ENCODE measurements at regions not wholly inside any gene's neighbourhood (a gene's known extent, or its start where the extent isn't known, plus 50 kb on each side); places are given as distances from the start of the nearest gene placed in this dataset.

DNA sequence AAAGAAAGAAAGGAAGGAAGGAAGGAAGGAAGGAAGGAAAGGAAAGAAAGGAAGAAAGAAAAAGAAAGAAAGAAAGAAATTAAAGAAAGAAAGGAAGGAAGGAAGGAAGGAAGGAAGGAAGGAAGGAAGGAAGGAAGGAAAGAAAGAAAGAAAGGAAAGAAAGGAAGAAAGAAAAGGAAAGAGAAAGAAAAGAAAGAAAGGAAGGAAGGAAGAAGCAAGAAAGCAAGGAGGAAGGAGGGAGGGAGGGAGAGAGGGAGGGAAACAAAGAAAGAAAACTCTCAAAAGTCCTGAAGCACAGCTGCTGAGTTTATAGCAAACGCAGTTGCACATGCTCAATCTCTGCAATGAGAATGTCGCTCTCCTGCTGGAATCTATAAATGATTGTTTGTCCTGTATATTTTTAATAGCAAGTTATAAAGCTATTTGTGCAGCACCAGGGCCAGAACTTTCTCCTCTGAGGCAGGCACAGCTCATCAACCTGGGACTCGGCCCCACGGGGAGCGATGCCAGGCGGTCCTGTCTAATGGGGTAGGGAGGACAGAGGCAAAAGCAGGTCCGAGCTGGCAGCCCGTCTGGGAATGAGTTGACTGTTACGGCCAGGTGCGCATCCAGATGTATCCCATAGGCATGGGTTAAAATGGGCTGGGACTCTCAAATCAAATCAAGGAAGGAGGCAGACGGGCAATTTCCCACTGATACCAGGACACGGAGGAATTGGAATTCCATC is 118.0 kb upstream of the PFKP start:
- no peak for FAIRE-seq

DNA sequence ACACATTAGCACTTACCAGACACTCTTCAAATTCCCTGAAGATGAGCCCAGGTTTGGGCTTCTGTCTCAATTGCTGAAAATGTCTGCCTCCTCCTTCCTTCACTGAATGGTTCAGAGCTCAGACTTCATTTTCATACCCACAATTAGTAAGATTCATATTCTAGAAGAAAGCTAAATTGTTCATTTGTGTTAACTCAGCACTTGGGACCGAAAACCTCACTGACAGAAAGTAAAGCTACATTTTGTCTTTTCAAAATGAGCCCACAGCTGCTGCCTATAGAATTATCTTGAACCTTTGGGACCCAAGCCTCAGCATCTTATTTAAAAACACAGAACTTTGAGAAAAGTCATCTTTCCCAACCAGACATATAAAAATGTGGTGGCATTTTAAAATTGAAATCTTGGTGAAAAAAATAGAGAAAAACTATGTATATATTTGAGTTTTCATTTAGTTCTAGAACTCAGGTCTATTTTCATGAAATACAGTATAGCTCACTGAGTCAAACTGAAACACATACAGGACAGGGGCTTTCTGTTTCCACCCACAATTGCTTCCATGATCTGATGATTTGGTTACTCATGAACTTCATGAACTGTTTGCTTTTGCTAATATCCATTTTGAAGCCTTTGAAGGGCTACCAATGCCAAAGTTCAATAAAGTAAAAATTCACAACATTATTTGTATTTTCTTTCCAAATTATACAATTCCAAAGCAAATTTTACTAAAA is 119.1 kb upstream of the PFKP start:
- no peak for FAIRE-seq

DNA sequence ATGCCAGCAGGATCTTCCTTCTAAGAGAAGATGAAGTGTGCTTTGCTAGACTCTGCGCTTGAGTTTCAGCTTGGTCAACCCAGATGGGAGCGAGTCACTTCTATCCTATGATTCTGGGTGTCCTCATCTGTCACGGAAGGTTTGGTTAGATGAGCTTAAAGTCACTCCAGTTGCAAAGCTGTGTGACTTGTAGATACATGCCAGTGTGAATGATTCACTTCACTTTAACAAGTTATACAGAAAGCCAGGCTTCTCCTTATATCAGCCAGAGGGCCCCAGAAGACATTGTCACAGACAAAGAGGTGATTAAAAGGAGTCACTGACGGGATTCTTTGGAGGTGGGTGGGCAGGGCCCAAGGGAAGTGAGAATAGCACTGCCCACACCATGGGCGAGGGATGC is 122.6 kb upstream of the PFKP start:
- FAIRE-seq = no peak

DNA sequence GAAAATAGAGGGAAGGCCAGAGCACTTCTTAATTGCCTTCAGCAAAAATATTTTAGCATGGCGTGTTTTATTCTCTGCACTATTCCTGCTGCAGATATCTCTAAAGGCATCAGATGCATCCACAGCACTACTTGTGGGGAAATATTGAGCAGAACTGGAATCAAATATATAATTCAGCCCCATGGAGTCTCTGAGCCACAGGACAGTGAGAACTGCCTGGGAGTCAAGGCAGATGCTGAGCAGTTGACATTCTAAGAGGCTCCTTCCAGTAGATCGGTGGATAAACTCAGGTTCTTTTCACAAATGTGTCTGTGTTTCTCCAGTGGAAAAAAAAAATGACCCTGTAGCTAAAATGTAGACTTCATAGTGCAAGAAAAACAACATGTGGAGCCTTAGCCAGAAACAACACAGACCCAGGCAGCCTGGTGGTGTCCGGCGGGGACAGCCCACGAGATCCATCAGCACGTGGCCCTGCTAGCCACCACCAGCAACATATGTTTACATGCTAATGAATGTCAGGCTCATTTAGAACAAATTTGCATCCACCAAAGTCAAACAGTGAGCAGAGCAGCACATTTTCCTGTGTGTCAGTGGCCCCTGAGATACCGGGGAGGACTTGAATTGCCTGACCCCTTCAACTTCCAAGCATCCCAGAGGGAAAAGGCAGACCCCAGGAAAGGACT is 123.3 kb upstream of the PFKP start:
- FAIRE-seq = no peak

DNA sequence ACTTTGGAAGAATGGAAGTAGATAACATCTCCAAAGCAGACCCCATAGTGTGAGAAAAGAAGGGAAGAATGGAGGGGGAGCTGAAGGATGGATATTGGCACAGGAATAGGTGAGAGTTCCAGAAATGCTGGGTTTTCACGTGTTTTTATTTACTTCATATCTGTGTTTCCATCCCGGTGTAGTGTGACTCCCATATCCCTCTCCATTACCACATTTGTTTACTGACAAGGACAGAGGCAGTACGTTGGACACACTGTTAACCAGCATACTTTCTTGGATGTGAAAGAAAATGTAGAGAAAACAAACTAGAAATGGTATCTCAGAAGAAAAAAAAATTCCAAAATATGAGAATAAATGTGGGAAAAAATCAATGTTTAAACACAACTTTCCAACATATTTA is 124.4 kb upstream of the PFKP start:
- FAIRE-seq = no peak

DNA sequence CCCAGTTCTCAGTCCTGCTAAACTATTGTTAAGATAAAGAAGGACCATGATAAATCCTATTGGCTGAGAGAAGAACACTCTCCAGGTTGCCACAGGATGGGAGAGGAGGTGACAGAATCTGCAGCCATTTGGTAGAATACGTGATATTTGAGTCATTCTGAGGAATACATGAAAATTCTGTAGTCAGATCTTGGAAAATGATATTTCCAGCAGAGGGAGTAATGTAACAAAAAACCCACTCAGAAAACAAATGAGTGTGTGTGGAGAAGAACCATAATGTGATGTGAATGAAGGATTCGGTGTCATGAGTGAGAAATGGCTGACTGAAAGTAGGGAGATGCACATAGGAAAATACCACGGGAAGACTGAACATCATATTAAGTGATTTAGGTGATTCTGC is 128.5 kb upstream of the PFKP start:
- no peak for FAIRE-seq

DNA sequence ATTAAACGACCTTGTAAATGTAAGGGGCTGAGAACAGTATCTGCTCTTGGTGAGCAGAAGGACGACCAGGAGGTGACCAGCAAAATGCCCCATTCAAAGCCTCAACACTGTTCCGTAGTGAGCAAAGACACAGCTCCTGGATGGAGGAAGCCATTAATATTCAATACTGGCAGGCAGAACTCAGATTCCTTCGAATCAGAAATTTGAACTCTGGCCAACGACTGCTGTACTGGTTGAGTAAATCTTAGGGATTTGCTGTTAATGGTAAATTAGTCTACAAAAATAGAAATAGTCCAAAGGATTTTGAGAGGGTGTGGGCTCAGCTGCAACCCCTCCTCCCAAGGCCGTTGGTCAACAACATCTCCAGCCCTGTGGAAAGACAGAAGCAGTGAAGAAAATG is 130.5 kb upstream of the PFKP start:
- no peak for FAIRE-seq

DNA sequence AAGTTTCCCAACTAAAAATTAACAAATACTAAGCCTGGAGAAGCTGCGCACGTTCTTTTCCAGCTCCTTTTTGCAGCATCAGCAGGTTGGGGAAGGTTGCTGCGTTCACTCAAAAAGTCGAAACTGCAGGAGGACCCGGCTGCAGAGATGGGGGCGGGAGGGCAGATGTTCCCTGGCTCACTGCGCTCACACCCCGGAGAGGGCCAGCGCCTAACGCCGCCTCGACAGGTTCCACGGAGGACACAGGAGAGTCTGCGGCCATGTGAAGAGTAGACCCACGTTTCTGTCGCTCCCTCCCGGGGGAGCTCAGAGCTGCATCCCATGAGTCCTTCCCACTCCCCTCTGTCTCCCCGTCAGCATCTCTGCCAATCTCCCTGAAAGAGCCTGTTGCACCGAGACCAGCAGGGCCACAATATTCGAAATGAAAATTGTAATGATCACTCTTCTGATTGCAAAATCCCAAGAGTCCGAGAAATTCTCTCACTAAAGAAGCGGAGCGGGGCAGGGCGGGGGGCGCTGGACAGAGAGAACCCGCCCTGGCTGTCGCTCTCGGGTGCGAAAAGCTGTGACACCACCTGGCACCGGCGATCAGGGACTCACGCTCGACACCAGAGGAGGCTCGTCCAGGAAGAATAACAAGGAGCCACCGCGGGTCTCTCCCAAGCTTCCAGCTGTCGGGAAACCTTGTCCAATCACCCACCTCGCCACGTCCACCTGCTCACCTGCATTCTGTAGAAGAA is 131.5 kb upstream of the PFKP start:
- FAIRE-seq = no peak

DNA sequence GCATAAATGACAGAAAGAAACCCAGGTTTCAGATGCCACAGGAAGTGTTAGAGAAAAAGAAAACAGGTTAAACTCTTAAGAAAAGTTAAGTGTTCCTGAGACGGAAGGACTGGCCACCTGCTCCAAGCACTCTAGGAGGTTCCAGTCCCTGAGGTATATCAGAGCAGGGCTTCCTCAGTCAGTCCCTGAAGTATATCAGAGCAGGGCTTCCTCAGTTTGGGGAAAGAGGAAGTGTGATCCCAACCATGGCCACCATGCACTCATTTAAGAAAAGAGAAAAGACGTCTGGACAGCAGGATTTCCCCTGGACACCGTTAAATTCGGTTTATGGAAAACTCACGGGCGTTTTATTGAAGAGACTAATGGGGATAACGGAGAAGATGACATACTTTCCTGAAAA is 133.4 kb upstream of the PFKP start:
- FAIRE-seq = no peak

DNA sequence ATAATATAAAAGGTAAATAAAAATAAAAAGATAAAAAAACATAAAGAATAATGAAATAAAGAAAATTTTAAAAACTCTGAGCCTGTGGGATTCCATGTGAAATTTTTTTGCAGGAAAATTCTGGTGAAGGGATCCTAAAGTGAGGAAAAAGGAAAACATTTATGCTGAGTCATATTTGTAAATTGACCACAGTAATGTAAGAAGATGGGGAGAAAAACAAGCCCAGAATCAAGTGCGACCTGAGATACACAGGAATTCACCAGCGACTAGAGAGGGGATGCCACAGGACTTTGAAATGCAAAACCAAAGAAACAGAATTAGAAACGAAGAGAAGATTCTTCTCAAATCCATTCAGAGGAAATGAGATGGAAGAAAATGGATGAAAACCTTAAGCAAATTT is 133.8 kb upstream of the PFKP start:
- no peak for FAIRE-seq

DNA sequence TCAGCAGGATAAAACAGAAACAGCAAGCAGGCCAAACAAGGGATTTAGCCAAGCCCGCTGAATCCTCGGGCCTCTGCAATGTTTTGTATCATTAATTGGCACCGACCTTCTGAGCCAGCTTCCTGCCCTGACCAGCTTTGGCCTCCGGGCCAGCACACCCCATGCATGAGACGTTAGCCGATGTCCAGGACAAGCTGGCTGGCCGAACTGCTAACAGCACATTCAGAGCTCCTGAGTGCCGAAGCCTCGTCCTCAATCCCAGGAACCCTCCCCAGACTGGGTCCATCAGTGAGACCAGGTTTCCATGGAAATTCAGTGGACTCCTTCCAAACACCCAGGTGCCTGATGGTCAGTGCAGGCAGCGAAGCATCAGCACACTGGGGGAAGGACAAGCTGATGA is 134.3 kb upstream of the PFKP start:
- no peak for FAIRE-seq

DNA sequence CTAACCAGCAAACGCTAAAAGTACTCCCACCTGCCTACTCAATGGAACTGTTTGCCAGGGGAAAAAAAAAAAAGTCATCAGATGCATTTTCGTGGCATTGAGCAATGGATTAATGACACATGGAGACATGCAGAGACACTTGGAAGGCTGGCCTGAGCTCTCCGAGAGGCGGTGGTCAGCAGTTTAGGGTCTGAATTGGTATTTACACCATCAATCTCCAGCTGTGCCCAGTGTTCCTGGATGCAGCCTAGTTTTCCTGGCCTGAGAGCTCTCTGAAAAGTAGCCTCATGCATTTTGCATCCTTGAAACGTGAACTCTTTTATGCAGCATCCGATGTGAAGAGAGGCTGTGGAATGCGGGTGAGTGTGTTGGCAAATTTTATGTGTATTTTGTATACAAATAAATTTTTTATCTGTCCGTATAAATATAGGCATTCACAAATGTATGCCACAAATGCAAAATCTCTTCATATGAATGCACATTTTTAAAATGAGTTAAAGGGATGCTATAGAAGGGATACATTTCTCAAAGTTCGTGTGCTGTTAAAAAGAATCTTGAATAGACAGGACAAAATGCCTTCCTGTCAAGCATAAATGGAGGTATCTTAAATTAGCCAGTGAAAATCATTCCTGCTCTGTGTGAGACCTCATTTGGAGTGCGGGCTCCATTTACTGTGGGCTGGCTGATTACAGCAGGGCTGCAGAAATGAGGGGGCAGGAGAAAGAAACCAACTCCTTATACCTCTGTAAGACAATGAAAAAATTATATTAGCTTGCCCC is 137.7 kb upstream of the PFKP start:
- no peak for FAIRE-seq

DNA sequence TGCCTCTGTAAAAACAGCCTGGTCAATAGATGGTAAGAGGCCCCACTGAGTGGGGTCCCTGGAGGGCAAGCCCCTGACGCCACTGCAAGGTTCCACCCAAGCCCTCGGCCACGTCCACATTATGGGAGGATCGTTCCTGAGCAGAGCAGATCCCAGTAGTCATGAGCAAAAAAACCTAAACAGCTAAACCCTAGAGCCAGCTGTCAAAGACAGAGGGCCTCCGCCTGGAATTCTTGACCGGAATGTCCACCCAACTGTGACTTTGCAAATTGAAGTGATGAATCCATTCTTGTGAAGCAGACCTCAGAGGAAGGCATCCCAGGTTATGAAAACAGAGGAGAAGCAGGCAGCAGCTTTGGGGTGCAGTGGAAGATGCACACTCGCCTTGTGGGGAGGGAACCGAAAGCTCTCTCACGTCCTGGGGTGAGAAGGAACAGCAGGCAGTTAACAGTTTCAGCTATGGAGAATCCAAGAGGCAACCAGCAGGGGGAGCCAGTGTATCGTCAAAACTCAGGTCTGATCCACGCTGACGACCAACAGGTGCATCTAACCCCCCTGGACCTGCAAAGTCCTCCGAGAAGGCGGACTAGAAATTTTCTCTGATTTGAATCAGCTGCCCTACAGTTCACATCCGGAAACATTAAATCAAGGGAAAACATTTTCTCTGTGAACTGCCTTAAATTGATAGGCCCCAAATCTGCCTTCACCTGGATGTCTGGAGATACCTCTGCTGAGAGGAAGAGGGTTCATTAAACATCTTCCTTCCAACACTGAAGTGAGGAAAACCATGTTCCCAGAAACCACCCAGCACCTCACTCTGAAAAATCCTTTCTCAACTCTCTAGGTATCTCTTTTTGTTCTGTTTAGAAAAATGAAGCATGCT is 139.1 kb upstream of the PFKP start:
- no peak for FAIRE-seq

DNA sequence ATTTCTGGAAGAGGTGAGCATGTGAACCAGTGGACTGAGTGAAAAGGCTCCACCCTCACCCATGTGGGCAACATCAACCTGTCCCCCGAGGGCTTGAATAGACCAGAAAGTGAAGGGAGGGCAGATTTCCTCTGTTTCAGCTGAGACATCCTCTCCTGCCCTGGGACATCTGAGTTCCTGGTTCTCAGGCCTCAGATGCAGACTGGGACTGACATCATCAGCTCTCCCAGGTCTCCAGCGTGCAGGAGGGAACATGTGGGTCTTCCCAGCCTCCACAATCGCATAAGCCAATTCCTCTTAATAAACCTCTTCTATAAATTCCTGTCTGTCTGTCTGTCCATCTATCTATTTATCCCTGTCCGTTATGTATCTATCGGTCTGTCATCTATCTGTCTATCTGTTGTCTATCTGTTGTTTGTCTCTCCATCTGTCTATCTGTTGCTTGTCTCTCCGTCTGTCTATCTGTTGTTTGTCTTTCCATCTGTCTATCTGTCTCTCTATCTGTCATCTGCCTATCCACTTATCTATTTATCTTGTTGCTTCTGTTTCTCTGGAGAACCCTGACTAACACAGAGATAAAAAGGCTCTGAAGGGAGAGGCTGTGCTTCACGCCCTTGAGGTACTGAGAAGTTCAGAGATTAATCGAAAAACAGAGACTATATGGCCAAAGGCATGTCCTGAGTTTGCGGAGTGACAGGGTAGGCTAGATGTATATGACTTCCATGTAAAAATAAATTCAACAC is 140.3 kb upstream of the PFKP start:
- FAIRE-seq = no peak

DNA sequence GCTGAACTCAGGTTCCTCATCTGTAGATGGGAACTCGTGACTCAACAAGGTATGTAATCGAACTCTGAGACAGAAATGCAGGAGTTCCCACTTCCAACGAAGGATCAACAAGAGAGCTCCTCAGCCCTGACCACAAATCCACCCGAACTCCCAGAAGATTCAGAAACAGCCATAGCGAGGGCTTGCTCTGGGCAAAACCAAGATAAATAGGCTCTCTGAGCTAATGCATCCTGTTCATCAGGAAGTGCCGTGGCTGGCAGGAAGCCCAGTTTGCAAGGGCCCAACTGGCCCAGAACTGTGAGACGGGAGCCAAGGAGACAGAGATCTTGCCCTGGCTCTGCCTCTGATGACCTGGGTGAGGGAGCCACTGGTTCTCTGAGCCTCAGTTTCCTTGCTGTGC is 141.7 kb upstream of the PFKP start:
- FAIRE-seq = no peak

DNA sequence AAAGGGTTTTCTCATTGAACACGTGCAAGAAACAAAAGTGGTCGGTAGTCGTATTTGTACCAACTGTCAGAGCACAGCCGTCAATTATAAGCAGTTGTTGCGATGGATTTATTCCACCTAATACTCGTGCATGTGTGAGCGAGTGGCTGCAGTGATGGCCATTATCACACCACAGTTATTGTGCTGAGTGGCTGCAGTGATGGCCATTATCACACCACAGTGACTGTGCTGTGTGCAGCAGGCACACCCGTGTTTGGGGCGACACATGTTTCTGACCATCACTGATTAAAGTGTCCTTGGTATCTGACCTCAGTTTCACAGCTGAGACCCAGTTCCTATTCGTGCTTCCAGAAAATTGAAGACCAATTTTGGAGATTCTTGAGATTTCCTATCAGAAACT is 142.9 kb upstream of the PFKP start:
- no peak for FAIRE-seq

DNA sequence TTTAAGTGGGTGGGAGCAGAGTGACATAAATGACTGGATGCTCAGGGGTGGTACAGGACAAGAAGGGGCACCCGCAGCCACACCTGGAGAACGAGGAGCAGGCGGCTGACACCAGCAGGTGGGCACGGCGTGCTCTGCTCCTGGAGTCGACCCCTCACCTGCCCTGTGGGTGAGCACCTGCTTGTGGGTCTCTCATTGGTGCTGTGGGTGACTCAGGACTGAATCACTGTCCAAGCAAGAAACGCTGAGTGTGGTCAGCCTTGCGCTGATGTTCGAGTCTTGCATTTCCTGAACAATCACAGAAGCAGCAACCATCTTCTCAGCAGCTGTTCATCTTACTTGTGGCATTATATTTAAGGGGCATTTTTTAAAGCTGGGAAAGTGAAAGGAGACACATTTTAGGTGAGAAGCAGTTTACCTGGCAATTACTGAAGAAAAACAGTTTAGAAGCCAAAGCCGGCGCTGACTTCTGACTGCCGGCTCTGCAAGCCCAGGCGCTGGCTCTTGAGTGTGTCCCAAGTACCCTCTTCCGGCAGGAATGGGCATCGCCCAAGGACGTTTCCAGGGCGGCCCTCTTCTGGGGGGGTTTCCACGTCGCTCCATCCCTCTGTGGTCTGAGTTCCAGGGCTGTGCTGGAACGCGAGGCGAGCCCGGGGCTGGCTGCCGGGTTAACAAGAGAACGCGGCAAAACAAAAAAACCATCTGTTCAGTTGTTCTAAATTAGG is 145.2 kb upstream of the PFKP start:
- FAIRE-seq = no peak

DNA sequence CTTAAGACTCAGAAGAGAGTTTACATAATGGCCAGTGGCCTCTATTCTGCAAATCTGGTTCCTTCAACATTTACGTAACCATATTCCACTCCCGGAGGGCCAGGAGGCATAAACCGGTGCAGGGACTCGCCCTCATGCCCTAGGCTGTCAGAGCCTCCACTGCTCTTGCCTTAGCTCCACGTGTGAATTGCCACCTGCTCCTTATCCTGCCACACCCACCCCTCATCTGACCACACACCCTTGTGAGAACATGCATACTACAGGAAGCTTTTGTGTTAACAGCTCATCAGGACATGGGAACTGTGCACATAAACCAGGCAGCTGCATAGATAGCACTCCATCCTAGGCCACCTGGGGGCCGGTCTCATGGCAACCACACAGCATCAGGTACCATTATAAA is 146.7 kb upstream of the PFKP start:
- no peak for FAIRE-seq

DNA sequence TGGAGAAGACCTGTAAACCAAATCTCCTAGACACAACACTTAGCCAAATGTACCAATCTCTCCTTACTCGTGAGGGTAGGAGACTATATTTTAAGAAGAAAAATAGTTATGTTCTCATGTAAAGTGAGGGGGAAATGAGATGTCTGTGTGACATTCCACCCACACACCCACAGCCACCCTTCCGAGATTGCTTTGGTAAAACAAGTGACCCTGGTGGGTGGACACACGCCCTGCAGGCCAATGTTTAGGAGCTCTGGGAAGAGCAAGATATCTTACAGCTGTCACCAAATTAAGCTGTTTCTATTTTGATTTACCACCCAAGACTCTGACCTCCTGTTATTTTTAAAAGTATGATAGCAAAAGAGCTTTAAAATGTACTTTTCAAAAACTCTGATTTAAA is 147.2 kb upstream of the PFKP start:
- FAIRE-seq = no peak

DNA sequence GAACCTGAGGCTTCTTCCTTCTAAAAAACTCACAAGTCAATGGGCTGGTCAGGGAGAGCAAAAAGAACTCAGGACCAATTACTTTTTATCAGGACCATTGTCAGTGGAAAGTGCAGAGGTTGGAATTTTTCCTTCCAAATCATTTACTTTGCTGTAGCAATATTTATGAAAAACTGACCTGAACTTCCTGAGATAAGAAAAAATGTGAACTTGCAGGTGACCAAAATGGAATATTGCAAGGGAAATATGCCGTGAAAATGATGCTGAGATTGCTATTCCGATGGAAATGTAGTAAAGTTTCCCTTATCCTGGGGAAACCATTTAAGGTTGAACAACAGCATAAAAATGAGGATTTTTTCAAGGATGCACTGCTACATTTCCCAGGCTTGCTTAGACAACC is 148.3 kb upstream of the PFKP start:
- no peak for FAIRE-seq

All from A204.1 (cell line).